HAP-1 (cell line): ENCODE measurements at regions not wholly inside any gene's neighbourhood (a gene's known extent, or its start where the extent isn't known, plus 50 kb on each side); places are given as distances from the start of the nearest gene placed in this dataset.

Experiments
- DNase-seq, 2 experiments: peaks; one replicate each; pipeline ENCODE4 v3.0.0-alpha.2; 2016 to 2020; ENCODE audit warnings: low spot score in 2 of 2
- H3K27me3 ChIP-seq: fragments of 250-450 bp; sonication (Bioruptor Pico); 2 replicates; pipeline ENCODE4 v1.5.1; 2020; ENCODE audit warnings: low read depth, mild to moderate bottlenecking, moderate library complexity
- H3K36me3 ChIP-seq: fragments of 250-450 bp; sonication (Bioruptor Pico); replicated peaks from 2 replicates; pipeline ENCODE4 v1.5.1; 2020; ENCODE audit warnings: mild to moderate bottlenecking
- H3K4me1 ChIP-seq: fragments of 250-450 bp; sonication (Bioruptor Pico); 2 replicates; pipeline ENCODE4 v1.5.1; 2020; ENCODE audit warnings: mild to moderate bottlenecking
- H3K4me3 ChIP-seq: fragments of 250-450 bp; sonication (Bioruptor Pico); 2 replicates; pipeline ENCODE4 v1.5.1; 2020; ENCODE audit warnings: mild to moderate bottlenecking, moderate library complexity
- H3K9me3 ChIP-seq: fragments of 250-450 bp; sonication (Bioruptor Pico); 2 replicates; pipeline ENCODE4 v1.5.1; 2020; ENCODE audit warnings: mild to moderate bottlenecking, moderate library complexity
- in situ Hi-C: fragments of 300-500 bp; cut with MboI; formaldehyde crosslinking; loops from 3 replicates; pipeline ENCODE4 v1.14.3; 2020; ENCODE audit warnings: low sequenced_read_pairs, inconsistent platforms, mixed read lengths

DNA sequence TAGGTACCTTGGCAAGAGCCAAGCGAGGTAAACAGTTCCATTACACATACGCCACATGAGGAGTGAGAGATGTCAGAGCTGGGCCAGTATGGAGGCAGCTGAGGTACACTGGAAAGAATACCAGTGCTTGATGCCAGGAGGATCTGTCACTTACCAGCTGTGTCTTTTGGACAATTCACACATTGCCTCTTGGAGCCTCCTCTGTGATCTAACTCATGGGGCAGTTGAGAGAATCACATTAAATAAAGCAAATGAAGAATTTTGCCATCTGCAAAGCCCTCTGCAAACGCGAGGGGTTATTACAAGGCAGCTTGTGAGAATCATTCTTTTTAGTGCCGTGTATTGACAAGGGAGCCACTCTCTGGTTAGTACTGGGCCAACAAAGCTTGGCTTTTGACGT is 429.7 kb upstream of the KLF4 start:
- no peak for DNase-seq
- Histone ChIP-seq H3K4me3 (no peak overlapping the region), H3K4me1 (no peaks in the 10 kb centered on the region), H3K27me3 (no peaks in the 10 kb centered on the region), H3K9me3 (no peaks in the 10 kb centered on the region), H3K36me3 (no peaks in the 10 kb centered on the region)
- in situ Hi-C loops = no loop called here

DNA sequence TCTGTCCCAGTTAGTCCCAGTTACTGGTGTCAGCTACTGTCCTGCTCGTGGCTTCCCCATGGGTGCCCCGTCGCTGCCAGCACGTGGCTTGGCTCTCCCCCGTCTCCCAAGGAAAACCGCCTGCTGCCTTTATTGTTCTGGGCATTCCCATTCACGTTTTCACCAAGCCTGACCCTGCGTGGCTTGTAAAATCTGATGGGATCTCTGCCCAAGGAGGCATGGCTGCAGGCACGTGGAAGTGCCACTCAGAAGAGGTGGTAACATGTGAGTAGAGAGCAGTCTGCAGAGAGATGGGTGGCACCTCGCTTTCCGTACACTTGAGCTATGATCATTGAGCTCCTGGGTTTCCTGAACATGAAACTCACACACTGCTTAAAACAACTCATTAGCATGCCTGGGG is 429.2 kb upstream of the KLF4 start:
- no peaks in the 10 kb centered on the region for H3K9me3 ChIP-seq
- no peak for DNase-seq
- in situ Hi-C loops = no loop called here

GRCh38 chr9:107914151-107914550 is 424.6 kb upstream of the KLF4 start:
- H3K27me3 ChIP-seq = no peaks in the 10 kb centered on the region
- in situ Hi-C loops = no loop called here

More for the DNA sequence above, 429.2 kb upstream of the KLF4 start:
- Histone ChIP-seq H3K36me3 (no peaks in the 10 kb centered on the region), H3K4me3 (no peak overlapping the region), H3K4me1 (no peaks in the 10 kb centered on the region), H3K27me3 (no peaks in the 10 kb centered on the region)

DNA sequence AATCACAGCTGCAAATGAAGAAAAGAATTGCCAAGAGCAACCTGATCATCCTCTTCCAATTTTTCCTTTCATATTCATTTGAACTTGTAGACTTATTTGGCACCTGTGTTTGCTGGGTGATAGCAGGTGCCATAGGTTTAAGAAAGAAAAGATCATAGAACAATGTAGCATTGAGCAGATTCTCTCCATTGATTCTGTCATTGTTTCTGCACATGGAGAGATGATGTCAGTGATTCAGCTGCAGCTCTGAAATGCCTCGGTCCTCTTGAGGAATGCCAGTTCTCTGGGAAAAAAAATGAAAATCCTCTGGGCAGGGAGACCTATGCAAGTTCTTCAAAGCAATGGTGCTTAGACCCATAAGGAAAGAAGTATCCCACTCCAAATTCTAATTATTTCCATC is 418.1 kb upstream of the KLF4 start:
- H3K36me3 ChIP-seq = no peaks in the 10 kb centered on the region
- H3K9me3 ChIP-seq = no peaks in the 10 kb centered on the region; the same call in 1 of the 2 replicates
- no peaks in the 10 kb centered on the region for H3K27me3 ChIP-seq
- H3K4me3 ChIP-seq = no peak overlapping the region
- in situ Hi-C loops = no loop called here
- DNase-seq = no peak
- H3K4me1 ChIP-seq = no peaks in the 10 kb centered on the region

More at GRCh38 chr9:107914151-107914550, 424.6 kb upstream of the KLF4 start:
- H3K9me3 ChIP-seq = no peaks in the 10 kb centered on the region
- H3K4me1 ChIP-seq = no peaks in the 10 kb centered on the region
- no peak overlapping the region for H3K4me3 ChIP-seq
- no peak for DNase-seq
- H3K36me3 ChIP-seq = no peaks in the 10 kb centered on the region

GRCh38 chr9:107907255-107907654 is 417.7 kb upstream of the KLF4 start:
- Histone ChIP-seq H3K36me3 (no peaks in the 10 kb centered on the region), H3K9me3 (no peaks in the 10 kb centered on the region; the same call in 1 of the 2 replicates), H3K4me1 (no peaks in the 10 kb centered on the region), H3K4me3 (no peak overlapping the region), H3K27me3 (no peaks in the 10 kb centered on the region)
- in situ Hi-C loops = no loop called here
- DNase-seq = no peak

GRCh38 chr9:107906074-107906473 is 416.5 kb upstream of the KLF4 start:
- no peaks in the 10 kb centered on the region; the same call in 1 of the 2 replicates for H3K9me3 ChIP-seq
- H3K36me3 ChIP-seq = no peaks in the 10 kb centered on the region
- H3K4me3 ChIP-seq = no peak overlapping the region
- H3K27me3 ChIP-seq = no peaks in the 10 kb centered on the region
- in situ Hi-C loops = no loop called here
- DNase-seq = no peak
- H3K4me1 ChIP-seq = no peaks in the 10 kb centered on the region

DNA sequence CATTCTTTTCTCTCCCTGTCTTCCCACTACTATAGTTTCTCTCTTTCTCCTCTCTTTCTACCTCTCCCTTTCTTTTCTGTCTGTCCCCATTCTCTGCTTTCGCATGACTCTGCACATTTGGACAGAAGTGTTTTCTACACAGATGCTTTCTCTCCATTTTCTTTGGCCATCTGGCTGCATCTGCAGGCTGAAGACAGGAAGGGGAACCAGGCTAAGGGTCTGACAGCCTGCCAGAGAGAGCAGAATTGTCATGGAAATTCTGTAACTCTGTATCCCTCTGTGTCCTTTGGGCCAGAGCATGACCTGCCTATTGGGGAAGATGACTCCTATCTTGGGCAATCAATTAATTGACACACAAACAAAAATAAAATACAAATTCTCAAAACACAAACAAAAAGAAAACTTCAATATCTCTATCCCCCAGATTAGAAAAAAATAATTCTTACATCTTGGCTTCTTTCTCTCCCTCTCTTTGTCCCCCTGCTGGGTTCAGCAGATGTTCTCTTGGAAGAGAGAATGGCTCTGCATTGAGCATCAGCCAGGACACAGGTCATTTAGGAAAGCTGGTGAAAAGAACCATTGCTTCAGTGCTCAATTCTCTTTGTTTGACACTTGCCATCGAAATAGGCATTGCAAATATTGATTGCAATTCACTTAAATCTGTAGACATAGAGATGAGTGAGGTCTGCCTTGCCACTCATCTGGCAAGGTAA is 415.9 kb upstream of the KLF4 start:
- no peak for DNase-seq
- H3K9me3 ChIP-seq = no peaks in the 10 kb centered on the region; the same call in 1 of the 2 replicates
- H3K27me3 ChIP-seq = no peaks in the 10 kb centered on the region
- in situ Hi-C loops = no loop called here
- H3K4me3 ChIP-seq = no peak overlapping the region
- no peaks in the 10 kb centered on the region for H3K36me3 ChIP-seq
- no peaks in the 10 kb centered on the region for H3K4me1 ChIP-seq

DNA sequence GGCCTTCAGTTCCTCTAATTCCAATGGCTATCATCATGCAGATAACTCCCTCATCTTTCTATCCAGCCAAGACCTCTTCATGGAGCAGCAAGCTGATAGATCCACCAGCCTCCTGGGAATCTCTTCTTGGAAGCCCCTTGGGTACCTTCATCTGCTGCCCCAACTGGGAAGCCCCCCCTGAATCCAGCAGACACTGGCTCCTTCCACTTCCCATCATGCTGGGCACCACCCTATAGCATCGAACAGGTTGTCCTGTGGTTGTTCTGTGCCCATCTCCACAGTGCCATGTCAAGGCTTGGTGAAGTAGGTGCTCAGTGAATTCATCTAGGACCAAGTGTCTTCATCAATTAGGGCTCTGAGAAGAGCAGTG is 410.4 kb upstream of the KLF4 start:
- no peak overlapping the region for H3K4me3 ChIP-seq
- H3K9me3 ChIP-seq = no peaks in the 10 kb centered on the region
- DNase-seq = no peak
- H3K36me3 ChIP-seq = no peaks in the 10 kb centered on the region
- no peaks in the 10 kb centered on the region for H3K27me3 ChIP-seq
- in situ Hi-C loops = no loop called here
- H3K4me1 ChIP-seq = no peaks in the 10 kb centered on the region

DNA sequence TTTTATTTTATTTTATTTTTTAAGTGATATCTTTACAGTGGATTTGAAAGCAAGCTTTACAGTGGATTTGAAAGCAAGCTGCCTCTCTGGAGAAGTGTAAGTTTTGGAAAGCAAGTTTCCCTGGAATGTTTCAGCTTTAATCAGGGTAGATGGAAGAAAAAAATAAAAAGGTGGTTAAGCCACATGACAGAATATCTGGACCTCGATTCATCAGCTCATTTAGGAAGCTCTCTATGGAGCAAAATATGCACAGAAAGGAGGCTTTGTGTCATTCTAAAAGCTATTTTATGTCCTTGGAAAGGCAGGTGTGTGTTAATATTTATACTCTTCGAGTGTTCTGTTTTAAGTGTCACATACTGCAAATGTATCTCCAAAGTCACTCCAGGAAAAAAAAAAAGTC is 409.2 kb upstream of the KLF4 start:
- in situ Hi-C loops = no loop called here

GRCh38 chr9:107896544-107896943 is 407.0 kb upstream of the KLF4 start:
- no peaks in the 10 kb centered on the region for H3K4me1 ChIP-seq
- no peaks in the 10 kb centered on the region for H3K9me3 ChIP-seq
- no peak for DNase-seq
- in situ Hi-C loops = no loop called here
- H3K27me3 ChIP-seq = no peaks in the 10 kb centered on the region
- H3K4me3 ChIP-seq = no peak overlapping the region
- H3K36me3 ChIP-seq = no peaks in the 10 kb centered on the region

More for the DNA sequence above, 409.2 kb upstream of the KLF4 start:
- H3K36me3 ChIP-seq = no peaks in the 10 kb centered on the region
- no peaks in the 10 kb centered on the region for H3K4me1 ChIP-seq
- DNase-seq = no peak
- no peak overlapping the region for H3K4me3 ChIP-seq
- no peaks in the 10 kb centered on the region for H3K27me3 ChIP-seq
- no peaks in the 10 kb centered on the region for H3K9me3 ChIP-seq

GRCh38 chr9:107895501-107896001 is 406.0 kb upstream of the KLF4 start:
- H3K9me3 ChIP-seq = no peaks in the 10 kb centered on the region
- no peaks in the 10 kb centered on the region for H3K27me3 ChIP-seq
- no peak overlapping the region for H3K4me3 ChIP-seq
- H3K36me3 ChIP-seq = no peaks in the 10 kb centered on the region
- no peak for DNase-seq
- no peaks in the 10 kb centered on the region for H3K4me1 ChIP-seq
- in situ Hi-C loops = no loop called here

- DNase-seq = no peak
- in situ Hi-C loops = no loop called here
- no peaks in the 10 kb centered on the region for H3K27me3 ChIP-seq
- H3K4me1 ChIP-seq = no peaks in the 10 kb centered on the region
- no peak overlapping the region for H3K4me3 ChIP-seq
- H3K36me3 ChIP-seq = no peaks in the 10 kb centered on the region
- H3K9me3 ChIP-seq = no peaks in the 10 kb centered on the region
Observed at GRCh38 chr9:107894572-107895261, 405.1 kb upstream of the KLF4 start.

DNA sequence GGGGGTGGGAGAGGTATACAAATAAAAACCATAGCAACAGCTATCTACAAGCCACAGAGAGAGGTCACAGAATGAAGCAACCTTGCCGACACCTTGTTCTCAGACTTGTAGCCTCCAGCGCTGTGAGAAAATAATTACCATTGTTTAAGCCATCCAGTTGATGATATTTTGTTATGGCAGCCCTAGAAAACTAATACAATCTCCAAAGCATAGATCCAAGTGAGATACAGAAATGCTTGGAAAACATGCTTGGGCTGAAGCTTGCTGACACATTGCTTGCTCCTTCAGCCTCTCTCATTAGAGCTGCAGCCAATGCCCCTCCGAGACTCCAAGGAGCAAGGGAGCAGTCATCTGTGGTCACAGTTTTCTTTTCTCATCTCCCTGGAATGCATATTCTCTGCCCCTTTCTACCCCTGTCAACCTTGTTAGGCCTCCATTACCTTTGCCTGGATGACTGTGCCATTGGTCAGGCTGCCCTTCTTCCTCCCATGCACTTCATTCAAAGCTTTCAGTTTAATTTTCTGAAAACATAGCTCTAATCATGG is 401.4 kb upstream of the KLF4 start:
- Histone ChIP-seq H3K4me3 (no peak overlapping the region), H3K36me3 (no peaks in the 10 kb centered on the region), H3K4me1 (no peaks in the 10 kb centered on the region), H3K27me3 (no peaks in the 10 kb centered on the region), H3K9me3 (no peaks in the 10 kb centered on the region)
- DNase-seq = no peak
- in situ Hi-C loops = no loop called here

DNA sequence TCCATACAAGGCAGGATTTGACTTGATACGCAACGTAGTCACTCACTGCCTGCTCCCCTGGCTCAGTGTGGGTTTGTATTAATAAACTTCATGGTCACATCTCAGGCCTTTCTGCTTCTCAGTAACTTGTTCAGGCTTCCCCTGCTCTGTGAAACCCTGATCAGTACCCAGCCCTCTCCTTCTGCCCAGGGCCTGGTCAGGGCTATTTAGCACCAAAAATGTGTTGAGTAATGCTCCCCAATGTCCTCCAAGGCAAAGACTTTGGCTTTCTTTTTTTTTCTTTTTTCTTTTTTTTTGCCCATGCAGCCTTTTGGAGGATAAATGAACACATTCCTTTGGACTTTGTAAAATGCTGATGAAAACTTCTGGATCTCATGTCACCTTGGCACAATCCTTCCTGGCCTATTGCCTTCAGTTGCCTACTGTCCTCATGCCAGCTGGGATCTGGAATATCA is 399.2 kb upstream of the KLF4 start:
- Histone ChIP-seq H3K9me3 (no peaks in the 10 kb centered on the region), H3K4me3 (no peak overlapping the region), H3K4me1 (no peaks in the 10 kb centered on the region), H3K36me3 (no peaks in the 10 kb centered on the region), H3K27me3 (no peaks in the 10 kb centered on the region)
- in situ Hi-C loops = no loop called here
- no peak for DNase-seq
